ENCODE measurements at regions not wholly inside any gene's neighbourhood (a gene's known extent, or its start where the extent isn't known, plus 50 kb on each side); places are given as distances from the start of the nearest gene placed in this dataset.
"Not testable (repeated sequence)": the region's sequence is repeated elsewhere in the genome, so short reads cannot be mapped to it uniquely, and the experiment has no call there.

GRCh38 chr9:1554081-1555035 is 460.8 kb upstream of the SMARCA2 start:
- no peak for DNase-seq (ENCODE audit: low read depth in 2 of 2)

- DNase-seq (ENCODE audit: low read depth in 2 of 2), result not testable (repeated sequence)
Observed at GRCh38 chr9:1558666-1559065, 456.5 kb upstream of the SMARCA2 start.

DNA sequence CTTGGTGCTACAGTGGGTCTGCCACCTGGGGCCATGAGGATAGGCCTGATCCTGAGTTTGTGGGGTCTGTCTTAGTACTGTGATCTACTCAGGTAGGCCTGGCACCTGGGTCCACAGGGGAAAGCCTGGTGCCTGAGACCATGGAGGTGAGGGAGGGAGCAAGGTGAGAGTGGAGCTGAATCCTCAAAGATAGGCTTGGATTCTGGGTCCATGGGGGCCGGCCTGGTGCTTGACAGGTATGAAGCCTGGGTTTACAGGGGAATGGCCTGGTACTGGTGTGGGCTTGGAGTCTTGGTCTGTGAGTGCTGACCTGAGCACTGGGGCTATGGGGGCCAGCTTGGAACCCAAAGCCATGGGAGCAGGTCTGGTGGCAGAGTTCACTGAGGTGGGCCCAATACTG is 439.2 kb upstream of the SMARCA2 start:
- no peak for DNase-seq (ENCODE audit: low read depth in 2 of 2)

DNA sequence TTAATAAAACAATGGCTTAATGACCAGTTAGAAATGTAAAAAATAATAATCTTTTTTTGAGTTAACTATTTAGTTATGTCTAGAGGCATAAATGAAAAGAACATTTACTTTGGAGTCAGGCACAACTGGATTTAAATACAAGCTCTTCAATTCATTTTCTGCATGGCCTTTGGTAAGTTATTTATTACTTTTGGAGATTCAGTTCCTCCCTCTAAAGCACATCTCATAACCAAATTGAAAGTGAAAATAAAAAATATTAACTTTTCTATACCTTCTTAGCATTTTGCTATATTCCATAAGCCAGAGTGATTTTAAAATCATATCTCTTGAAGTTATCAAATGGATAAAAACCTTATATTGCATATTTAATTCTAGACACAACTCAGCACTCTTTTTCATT is 434.9 kb upstream of the SMARCA2 start:
- DNase-seq (ENCODE audit: low read depth in 2 of 2), result no peak

DNA sequence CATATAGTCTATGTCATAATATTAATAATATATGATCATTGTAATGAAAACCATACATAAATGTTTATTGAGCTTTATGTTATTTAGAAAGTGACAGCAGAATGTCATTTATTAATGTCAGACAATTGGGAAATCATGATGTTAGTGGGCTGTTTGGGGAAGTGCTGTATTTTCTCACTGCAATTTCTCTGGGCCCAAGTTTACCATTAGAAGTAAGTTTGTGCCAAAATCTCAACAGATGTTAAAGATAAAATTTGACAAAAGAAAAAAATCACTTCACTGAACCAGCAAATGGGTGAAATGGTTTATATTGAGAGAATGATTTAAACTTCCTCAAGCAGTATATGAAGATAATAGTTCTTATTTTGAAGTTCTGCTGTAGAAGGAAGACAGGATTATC is 433.2 kb upstream of the SMARCA2 start:
- no peak for DNase-seq (ENCODE audit: low read depth in 2 of 2)

- no peak for DNase-seq (ENCODE audit: low read depth in 2 of 2)
Observed at GRCh38 chr9:1591310-1591709, 423.8 kb upstream of the SMARCA2 start.

- no peak for DNase-seq (ENCODE audit: low read depth in 2 of 2)
Observed at GRCh38 chr9:1598270-1598669, 416.9 kb upstream of the SMARCA2 start.

DNA sequence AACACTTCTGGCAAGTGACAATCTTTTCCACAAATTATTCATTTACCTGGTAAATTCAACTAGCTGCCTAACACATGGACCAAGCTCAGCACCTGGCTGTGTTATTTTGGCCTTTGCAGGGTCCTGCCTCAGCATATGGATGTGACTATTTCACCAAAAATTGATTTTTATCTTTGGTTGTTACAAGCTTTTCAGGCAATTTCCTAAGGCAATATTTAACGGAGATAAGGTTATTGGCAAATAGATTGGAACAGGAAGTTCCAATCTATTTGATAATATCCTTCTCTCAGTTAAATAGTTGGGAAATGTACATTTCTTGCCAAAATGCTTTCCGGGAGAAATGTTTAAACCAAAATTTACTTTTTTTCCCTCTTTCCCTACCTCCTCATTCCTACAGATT is 415.2 kb upstream of the SMARCA2 start:
- DNase-seq (ENCODE audit: low read depth in 2 of 2), result no peak

DNA sequence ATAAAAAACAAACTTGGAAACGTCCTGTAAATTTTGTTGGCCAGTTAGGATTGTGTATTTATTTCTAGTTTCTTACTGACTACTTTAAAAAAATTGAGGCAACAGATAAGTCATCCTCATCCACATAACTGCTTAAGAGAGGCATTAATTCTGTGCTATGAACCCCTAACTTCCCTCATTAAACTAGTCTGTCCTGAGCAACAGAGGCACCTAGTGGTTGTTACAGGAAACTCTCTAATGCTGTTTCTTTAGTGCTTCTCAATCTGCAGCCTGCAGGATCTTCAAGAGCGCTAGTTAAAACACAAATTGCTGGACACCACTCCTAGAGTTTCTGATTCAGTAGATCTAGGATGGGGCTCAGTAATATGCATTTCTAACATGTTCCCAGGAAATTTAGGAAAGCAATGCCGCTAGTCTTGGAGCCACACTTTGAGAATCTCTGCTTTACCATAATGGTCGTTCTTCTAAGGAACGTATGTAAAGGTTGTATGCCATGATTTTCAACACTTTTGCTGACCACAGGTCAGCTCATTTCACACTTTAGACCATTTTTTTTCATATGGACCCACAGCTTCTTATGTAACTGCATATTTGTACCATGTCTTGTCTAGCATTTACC is 410.1 kb upstream of the SMARCA2 start:
- no peak for DNase-seq (ENCODE audit: low read depth in 2 of 2)

GRCh38 chr9:1606253-1606652 is 408.9 kb upstream of the SMARCA2 start:
- DNase-seq (ENCODE audit: low read depth in 2 of 2), result no peak

GRCh38 chr9:1612886-1613285 is 402.3 kb upstream of the SMARCA2 start:
- no peak for DNase-seq (ENCODE audit: low read depth in 2 of 2)

- DNase-seq (ENCODE audit: low read depth in 2 of 2), result no peak
Observed at GRCh38 chr9:1617419-1617818, 397.7 kb upstream of the SMARCA2 start.

- no peak for DNase-seq (ENCODE audit: low read depth in 2 of 2)
Observed at GRCh38 chr9:1619915-1620710, 395.0 kb upstream of the SMARCA2 start.

GRCh38 chr9:1637401-1637800 is 377.7 kb upstream of the SMARCA2 start:
- DNase-seq (ENCODE audit: low read depth in 2 of 2), result no peak

DNA sequence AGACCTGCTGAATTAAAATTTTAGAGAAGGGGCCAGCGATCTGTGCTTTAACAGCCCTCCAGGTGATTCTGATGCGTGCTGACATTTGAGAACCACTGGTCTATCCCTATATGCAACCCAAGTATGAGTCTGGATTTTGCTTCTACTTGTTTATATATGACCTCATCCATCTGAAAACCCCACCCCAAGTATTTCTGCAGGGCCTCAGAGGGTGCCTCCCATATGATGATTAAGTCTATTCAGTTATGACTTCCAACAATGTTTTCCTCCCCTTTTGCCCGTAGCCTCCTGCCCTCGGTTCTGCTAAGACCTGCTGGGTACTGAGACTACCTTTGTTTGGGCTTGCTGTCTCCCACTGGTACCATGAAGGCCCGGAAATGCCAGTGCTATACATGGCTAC is 376.0 kb upstream of the SMARCA2 start:
- DNase-seq (ENCODE audit: low read depth in 2 of 2), result no peak

- DNase-seq (ENCODE audit: low read depth in 2 of 2), result no peak
Observed at GRCh38 chr9:1647776-1648175, 367.4 kb upstream of the SMARCA2 start.

GRCh38 chr9:1653282-1653681 is 361.9 kb upstream of the SMARCA2 start:
- no peak for DNase-seq (ENCODE audit: low read depth in 2 of 2)

- DNase-seq (ENCODE audit: low read depth in 2 of 2), result no peak
Observed at GRCh38 chr9:1658661-1659362, 356.3 kb upstream of the SMARCA2 start.

DNA sequence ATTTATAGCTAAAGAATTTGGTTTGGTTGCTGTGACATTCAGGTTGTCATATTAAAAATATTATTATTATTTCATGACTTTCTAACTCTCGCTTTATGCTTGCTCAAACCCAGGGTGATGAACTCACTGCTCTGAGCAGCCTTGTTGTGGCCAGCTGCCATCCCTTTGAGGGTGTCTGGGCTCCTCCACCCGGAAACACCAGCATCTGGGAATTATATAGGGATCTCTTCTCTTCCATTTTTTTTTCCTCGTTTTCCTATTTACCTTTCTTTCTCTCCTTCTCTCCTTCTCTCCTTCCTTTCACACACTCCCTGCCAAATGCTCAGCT is 355.8 kb upstream of the SMARCA2 start:
- DNase-seq (ENCODE audit: low read depth in 2 of 2), result no peak

- DNase-seq (ENCODE audit: low read depth in 2 of 2), result no peak
Observed at GRCh38 chr9:1668441-1668840, 346.7 kb upstream of the SMARCA2 start.

DNA sequence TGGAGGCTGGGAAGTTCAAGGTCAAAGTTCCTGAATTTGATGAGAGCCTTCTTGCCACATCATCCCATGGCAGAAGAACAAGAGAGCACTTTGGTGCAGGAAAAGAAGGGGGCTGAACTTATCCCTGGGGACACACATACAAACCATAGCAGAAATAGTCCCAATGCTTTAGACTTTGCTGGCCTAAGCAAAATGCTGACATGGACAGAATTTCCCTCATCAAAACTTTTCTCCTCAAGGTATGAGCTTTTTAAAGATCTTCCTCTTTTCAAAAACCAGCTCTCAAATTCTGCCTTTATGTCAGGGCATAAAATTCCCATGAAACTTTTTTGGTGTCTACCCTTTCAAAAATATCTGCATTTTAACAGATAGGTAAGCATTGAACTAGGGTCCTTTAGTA is 341.8 kb upstream of the SMARCA2 start:
- DNase-seq (ENCODE audit: low read depth in 2 of 2), result no peak

- no peak for DNase-seq (ENCODE audit: low read depth in 2 of 2)
Observed at GRCh38 chr9:1676771-1677170, 338.4 kb upstream of the SMARCA2 start.

Measured in stimulated activated CD4-positive, alpha-beta T cell treated with anti-CD3 and anti-CD28 coated beads, Interleukin-15, amount 100 ng/mL, for 48 hours (primary cell).